ENCODE measurements at regions not wholly inside any gene's neighbourhood (a gene's known extent, or its start where the extent isn't known, plus 50 kb on each side); places are given as distances from the start of the nearest gene placed in this dataset.

DNA sequence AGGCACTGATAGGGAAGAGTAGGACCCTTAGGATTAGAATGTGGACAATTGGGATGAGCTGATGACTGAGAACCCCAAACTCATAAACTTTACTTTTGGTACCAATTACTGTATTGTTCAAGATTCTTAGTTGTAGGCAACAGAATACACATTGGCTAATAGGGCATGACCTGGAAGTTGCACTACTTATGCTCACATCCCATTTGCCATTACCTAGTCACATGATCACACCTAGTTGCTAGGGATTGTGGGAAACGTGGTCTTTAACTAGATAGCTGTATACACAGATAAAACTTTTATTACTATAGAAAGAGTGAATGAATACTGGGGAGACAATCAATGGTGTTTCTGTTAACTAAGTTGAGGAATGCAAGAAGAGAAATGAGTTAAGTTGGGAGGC is 113.4 kb upstream of the AKIRIN2 start:
- DNase-seq (ENCODE audit: low read depth in 1 of 2, low spot score in 1 of 2) = no peak

DNA sequence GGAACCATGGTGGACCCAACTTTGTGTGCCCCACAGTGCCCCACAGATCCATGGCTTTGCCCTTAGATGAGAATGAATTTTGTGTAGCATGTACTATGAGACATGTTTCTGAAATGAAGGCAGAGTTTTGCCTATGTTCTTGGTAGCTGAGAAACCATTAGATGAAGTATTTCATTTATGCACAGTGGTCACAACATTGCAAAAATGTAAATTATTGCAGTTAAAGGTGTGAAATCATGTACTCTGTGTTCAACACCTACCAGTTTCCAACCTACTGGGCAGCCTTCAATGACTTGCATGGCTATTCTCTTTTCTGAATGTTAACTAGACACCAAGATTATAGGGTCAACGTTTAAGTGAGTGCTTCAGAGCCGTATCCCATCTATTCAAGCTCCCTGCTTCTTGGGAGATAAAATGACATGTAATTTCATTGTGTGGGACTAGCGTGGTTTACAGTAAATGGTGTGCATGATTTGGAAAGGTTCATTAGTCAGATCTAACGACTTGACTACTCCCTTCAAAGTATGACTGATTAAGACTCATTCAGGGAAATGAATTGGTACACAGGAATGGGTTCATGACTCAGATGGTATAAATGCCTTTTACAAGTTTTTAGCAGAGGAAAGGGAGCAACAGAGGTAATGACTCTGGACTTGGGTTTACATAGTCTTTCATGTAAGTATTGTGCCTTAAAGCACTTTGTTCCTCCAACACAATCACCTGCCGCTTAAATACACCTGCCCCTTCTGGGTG is 106.1 kb upstream of the AKIRIN2 start:
- DNase-seq (ENCODE audit: low read depth in 1 of 2, low spot score in 1 of 2) = no peak

DNA sequence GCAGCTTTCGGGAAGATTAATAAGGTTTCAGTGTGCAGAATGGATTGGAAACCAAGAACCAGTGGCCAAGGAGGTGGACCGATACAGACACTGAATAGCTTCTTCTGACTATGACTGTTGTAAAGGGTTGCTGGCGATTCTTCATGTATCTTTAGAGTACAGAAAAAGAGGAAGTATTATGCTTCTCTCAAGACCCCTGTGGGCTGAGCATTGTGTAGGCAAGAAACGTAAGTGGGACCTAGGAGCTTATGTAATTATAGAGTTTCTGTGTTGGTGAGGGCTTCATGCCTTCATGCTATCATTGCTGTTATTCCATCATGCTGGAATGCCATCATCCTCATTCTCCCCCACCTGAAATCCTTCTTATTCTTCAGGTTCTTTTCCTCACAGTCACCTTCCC is 105.4 kb upstream of the AKIRIN2 start:
- no peak for DNase-seq (ENCODE audit: low read depth in 1 of 2, low spot score in 1 of 2)

DNA sequence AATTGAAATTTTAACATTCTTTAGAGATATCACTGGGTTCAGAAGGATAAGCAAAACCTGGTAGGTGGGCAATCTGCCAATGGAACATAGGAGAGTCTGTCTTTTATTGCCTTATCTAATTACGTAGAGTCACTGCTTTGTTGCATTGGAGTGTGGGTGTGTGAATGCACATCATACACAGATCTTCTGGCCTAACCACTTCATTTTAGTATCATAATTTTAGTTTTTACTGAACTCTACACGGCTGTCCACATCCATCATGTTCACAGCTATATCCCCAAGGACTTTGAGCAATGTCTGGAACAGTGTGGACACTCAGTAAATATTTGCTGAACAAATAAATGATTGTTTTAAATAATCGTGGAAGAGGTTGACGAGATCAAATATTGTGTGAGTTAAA is 104.6 kb upstream of the AKIRIN2 start:
- DNase-seq (ENCODE audit: low read depth in 1 of 2, low spot score in 1 of 2) = no peak

DNA sequence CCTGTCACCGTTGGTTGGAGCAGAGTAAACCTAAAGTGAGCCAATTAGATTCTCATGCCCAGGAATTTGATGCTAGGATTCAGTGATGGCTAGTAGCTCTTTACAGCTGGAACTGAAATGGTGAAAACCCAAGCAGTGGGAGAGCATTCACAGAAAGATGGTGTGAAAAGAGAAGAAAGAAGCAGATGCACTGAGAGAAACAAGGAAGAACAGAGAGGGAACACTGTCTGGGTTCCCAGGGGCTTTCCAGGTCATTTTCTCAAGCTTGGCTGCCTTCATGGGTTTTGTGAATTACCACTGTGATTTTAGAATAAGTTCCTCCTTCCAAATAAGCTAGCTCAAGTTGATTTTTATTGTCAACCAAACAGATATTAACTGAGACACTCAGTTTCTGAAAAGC is 104.1 kb upstream of the AKIRIN2 start:
- no peak for DNase-seq (ENCODE audit: low read depth in 1 of 2, low spot score in 1 of 2)

DNA sequence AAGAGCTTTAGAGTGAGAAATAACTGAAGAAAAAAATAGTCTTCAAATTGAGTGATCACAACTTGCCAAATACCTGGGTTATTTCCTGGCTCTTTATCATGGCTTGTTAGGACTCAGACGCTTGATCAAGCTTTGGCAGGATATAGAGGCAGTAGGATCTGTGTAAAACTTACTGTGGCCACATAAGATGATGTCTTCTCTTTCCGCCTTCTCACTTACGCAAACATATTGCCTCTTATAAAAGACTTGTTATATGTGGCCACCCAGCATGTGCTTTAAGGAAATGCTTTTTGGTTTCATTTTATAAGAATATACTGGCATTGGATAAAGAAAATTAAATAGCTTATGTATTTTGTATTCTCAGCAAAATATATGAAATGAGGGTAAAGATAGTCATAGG is 101.8 kb upstream of the AKIRIN2 start:
- no peak for DNase-seq (ENCODE audit: low read depth in 1 of 2, low spot score in 1 of 2)

DNA sequence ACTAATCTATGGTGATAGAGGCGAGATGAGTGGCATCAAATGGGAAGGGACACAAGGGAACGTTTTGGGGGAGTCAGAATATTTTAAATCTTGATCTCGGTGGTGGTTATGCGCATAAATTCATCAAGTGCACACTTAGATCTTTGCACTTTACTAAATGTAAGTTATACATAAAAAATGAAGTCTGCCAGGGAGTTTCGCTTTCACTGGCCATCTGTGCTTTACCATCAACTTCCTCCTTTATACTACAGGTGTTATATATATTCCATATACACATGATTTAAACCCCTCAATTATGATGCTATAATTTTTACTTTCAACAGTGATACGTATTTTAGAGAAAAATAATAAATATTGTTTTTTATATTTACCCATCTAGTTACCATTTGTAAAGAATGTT is 97.6 kb upstream of the AKIRIN2 start:
- DNase-seq (ENCODE audit: low read depth in 1 of 2, low spot score in 1 of 2) = no peak

DNA sequence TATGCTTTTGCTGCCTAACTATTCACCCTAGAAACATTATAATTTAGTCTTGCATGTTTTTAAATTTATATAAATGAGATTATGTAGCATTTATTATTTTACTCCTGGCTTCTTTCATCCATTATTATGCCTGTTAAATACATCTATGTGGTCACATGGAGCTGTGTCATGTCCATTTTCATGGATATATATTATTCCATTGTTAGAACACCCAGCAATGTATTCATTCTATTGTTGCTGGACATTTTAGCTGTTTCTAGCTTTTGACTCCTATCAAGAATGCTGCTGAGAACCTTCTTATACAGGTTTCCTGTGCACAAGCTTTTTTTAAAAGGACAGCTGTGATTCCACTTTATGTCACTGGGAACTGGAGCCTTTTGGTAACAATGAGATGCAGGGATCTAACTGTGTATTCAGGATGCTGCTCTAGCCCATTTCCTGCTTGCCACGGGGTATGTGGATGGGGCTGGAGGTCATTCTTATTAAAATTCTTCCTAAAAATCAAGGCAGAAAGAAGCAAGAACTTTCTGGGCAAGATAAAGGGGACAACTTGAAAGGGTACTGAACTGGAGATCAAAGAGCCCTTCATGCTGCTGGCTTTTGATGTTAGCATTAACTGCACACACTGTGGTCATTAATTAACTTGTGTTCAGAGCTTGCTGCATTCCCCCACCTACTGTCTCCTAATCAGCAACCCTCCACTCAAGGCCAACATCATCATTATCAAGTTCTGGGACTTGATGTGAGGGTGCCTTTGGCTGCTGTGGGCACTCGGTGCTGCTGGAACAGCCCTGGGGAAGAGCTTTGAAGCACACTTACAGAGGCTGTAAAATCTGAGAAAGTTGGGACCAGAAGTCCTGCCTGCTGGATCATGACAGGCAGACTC is 96.6 kb upstream of the AKIRIN2 start:
- no peak for DNase-seq (ENCODE audit: low read depth in 1 of 2, low spot score in 1 of 2)

DNA sequence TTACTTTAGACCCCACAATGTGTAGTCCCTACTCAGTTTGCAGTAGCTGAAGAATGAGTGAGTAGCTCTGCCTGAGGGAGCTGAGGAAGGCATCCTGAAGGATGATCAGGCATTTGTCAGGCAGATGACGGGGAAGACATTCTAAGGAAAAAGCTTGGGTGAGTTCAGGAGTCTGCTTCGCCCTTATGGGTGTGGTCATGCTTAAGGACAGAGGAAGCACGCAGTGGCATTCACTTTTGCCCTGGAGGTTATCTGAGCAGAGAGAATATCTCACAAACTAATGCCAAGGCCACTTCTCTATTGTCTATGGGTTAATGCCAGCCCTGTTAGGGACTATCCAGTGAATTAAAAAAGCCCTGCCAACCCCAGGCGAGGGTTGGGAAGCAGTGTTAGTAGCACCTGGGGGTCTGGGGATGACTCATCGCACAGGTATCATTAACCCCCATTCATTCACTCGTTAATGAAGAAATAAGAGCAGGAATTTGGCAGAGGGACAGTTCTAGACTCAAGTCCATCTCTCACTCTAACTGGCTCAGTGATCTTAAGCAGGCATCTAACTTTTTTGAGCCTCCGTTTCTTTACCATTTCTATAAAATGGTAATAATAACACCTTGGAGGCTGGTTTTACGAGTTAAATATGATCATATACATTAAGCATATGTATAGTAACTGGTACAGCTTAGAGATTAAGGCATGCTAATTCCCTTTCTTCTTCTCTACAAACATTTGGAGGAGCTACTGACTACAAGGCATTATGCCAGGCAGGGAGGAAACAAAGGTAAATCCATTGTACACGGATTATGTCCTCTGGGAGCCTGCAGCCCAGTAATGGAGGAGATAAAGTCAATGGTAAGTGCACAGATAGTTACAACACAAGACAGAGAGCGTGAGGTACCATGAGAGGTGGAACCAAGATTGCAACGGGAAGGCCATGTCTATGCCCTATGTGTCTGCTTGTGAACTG is 93.2 kb upstream of the AKIRIN2 start:
- DNase-seq (ENCODE audit: low read depth in 1 of 2, low spot score in 1 of 2) = no peak

DNA sequence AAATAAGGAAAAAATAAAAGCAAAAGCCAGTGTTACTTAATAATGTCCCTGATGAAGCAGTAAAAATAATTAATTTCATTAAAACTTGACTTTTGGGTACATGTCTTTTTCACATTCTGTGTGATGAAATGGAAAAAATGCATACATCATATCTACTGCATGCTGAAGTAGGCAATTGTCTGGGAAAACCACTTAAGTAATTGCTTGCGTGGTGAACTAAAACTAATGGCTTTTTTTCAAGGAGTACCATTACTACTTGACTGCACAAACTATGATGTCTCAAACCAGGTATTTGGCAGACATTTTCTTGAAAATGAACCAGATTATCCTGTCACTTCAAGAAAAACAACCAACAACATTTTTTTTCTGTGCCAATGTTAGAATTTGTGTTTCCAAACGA is 91.3 kb upstream of the AKIRIN2 start:
- DNase-seq (ENCODE audit: low read depth in 1 of 2, low spot score in 1 of 2) = no peak

DNA sequence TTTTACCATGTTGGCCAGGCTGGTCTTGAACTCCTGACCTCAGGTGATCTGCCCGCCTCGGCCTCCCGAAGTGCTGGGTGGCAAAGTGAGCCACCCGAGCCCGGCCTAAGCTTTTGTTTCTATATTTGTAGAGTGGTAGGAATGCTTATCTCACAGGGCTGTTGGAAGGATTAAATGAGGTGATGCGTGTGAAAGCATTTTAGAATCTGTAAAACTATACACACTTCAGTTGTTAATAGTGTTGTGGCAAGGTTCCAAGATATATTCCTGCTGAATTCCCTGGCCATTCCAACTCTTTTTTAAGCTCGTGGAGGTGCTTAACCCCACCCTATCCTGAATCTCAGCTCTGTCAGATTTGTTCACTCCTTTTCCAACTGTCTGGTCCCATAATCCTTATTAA is 89.9 kb upstream of the AKIRIN2 start:
- DNase-seq (ENCODE audit: low read depth in 1 of 2, low spot score in 1 of 2) = no peak

DNA sequence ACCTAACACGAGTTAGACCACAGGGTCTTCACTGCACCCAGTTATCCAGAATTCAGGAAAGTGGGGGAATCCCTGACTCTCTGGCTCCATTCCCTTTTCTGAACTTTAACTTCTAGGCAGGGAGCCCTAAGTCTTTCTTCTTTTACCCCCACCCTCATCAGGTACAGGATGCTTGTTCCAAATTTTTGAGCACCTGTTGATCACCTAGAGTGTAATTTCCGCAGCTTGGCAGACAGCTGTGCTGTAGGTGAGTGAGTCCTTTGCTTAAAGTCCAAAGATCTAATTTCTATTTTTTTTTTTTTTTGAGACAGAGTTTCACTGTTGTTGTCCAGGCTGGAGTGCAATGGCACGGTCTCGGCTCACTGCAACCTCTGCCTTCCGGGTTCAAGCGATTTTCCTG is 89.5 kb upstream of the AKIRIN2 start:
- DNase-seq (ENCODE audit: low read depth in 1 of 2, low spot score in 1 of 2) = no peak

DNA sequence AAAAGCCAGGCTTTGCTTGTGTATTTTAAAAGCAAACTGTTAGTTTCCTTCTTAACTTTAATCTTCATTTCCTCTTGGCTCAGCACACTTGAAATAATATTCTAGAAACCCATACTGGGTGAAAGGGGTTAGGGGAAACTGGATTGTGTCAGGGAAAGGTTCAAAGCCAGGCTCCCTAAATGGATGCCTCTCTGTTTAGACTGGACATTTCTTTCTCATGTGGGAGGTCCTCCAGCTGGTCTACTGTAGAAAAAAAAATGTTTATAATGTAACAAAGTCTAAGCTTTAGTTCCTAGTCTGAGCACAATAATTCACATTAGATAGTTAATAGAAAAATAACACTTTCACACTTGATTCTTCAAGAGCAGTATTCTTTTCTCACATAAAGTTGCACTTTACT is 89.0 kb upstream of the AKIRIN2 start:
- no peak for DNase-seq (ENCODE audit: low read depth in 1 of 2, low spot score in 1 of 2)

DNA sequence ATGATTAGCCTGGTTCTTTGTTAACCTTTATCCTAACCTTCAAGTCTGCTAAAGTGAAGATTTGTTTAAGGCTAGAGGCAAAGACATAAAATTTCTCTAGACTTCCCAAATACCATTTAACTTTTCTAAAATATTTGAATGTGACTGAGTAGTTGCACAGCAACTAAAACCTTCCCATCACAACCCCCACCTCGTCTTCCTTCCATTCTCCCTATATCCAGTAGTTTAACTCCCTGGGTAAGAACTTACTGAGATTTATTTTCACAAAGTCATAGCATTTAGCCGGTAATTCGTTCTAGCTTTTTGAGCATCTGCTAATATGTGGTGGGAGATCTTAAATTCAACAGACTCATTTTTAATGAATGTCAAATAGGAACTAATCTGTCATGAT is 87.9 kb upstream of the AKIRIN2 start:
- DNase-seq (ENCODE audit: low read depth in 1 of 2, low spot score in 1 of 2) = no peak

DNA sequence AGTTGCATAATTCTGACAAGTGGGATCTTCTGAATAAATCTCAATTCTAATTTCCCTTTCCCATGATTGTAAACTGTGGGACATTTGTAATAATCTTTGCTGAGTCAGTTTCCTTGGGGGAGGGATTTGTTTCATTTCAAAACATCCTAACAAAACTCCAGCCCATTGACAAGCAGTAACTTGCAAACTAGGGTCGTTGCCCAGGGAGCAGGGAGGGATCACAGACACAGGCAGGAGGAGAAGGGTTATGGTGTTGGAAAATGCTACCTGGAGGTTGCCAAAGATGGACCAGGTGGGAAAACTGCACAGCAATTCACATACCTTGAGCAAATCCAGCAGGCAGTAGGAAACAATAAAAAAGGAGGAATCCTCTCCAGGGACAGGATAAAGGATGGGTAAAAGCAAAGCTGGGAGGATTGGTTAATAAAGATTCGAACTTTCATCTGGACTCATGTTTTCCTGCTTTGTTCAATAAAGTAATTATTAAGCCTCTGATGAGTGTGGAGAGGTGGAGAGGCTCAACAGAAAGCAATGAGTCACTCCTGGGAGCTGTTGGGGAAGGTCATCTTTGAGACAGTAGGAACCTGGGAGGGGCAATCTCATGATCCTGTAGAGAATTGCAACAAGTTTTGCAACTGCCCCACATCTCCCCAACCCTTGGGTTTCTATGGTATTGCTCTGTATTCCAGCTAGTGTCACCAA is 87.3 kb upstream of the AKIRIN2 start:
- DNase-seq (ENCODE audit: low read depth in 1 of 2, low spot score in 1 of 2) = no peak

DNA sequence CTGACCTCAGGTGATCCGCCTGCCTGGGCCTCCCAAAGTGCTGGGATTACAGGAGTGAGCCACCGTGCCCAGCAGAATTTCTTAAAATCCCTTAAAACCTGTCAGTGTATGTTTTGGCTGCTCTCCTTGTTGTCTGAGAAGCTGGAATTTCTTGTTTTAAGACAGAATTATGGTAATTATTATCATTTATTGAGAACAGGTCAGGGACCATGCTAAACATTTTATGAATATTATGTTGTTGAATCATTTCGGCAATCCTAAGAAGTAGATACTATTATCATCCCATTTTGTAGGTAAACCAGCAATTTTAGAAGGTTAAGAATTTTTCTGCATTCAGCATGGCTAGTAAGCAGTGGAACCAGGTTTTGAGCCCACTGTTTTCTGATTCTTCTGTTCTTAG is 86.1 kb upstream of the AKIRIN2 start:
- DNase-seq (ENCODE audit: low read depth in 1 of 2, low spot score in 1 of 2) = no peak

DNA sequence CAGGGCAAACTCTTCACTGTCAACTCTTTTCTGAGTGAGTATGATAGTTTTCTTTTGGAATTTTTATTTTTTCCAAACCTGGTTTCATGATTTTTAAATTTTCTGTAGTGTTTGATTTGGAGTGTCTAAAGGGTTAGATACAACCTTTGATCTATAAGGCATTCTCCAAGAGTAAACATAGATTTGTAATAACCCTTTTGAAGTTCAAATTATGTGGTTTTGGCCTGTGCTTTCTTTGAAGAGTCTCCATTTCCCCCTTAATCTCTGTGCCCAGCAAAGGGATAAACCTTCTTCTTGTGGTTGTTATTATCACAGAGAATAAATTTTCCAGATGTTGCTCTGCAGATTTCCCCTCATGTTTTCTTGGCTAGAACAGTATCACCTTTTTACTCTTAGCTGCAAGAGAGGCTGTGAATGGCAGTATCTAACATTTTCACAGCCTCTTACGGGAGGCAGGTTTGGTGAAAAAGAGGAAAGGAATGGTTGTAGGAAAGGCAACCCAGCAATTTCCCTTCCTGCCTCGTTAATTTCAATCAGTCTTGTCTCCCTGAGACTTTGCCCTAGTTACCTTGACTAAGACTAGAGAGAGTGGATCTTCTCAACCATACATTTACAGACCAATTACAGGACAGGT is 83.3 kb upstream of the AKIRIN2 start:
- DNase-seq (ENCODE audit: low read depth in 1 of 2, low spot score in 1 of 2) = no peak

DNA sequence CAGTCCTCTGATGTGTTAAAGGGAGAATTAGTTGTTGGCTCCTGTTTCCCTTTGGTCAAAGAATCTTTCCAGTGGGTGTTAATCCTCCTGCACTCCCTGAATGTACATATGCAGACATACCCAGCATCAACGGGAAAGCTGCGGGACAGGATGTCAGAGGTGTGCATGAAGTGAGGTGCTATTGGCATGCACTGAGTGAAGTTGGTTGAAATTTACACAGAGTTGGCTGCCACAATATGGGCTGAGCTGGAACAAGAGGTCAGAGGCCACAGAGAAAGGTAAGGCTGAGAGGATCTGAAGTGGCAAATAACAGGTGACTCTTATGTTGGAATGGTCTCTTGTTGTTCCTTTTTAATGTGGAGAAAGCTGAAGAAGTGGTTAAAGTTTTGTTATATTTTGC is 82.7 kb upstream of the AKIRIN2 start:
- DNase-seq (ENCODE audit: low read depth in 1 of 2, low spot score in 1 of 2) = no peak

DNA sequence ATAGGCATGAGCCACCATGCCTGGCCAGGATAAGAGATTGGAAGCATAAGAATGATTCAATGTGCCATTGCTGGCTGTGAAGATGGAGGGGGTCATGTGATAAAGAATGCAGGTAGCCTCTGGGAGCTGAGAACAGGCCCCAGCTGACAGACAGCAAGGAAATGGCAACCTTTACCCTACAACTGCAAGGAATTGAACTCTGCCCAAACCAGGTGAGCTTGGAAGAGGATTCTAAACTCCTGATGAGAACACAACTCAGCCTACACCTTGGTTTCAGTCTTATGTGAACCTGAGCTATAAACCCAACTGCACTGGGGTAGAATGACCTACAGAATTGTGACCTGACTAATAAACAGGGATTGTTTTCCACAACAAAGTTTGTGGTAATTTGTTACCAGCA is 82.0 kb upstream of the AKIRIN2 start:
- DNase-seq (ENCODE audit: low read depth in 1 of 2, low spot score in 1 of 2) = no peak

DNA sequence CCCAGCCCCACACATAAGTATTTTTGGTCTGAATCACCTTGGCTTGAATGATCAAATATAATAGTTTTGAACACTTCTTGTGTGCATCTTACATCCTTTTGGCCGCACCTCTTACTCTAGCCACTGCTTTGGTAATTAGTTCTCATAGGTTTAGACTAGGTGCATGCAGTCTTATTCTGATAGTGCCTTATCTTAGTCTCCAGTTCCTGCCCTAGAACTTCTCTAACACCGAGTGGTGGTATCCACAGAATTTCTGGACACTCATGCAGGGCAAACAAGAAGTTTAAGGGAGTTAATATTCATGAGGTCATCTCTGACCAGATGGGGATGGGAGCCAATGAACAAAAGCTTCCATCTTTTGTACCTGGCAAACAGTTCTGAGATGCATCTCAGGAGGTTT is 77.5 kb upstream of the AKIRIN2 start:
- DNase-seq (ENCODE audit: low read depth in 1 of 2, low spot score in 1 of 2) = no peak
